GM10266 (cell line): ENCODE measurements at regions not wholly inside any gene's neighbourhood (a gene's known extent, or its start where the extent isn't known, plus 50 kb on each side); places are given as distances from the start of the nearest gene placed in this dataset.

Experiments
- DNase-seq: peaks from one replicate; pipeline ENCODE4 v3.0.0; 2012; ENCODE audit errors: extremely low spot score
- CTCF ChIP-seq: IDR thresholded peaks from 2 replicates; pipeline ENCODE4 v1.5.1; 2012; ENCODE audit warnings: mild to moderate bottlenecking, low read depth; ENCODE audit not compliant: control insufficient read depth, insufficient read depth; ENCODE audit errors: missing control alignments

- TF ChIP-seq CTCF = no peak
- DNase-seq = no peak
These were observed 52.1 kb upstream of the TSKU start for GRCh38 chr11:76730887-76731565.

DNA sequence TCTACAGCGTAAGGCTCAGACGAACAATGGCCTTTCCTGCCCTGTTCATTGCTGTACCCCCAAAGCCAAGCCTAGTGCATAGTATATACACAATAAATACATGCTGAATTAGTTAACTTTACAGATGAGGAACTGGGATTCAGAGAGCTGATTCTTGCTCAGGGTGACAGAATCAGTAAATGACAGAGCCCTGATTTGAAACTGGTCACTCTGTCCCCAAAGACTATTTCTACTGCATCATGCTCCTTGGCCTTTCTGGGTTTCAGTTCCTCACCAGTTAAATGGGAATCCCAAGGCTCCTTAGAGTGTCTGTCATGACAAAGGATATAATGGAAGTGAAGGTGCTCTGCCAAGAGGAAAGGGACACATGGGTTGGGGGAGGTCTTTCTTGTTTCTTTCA lies 50.5 kb upstream of the TSKU start:
- DNase-seq = no peak
- TF ChIP-seq CTCF = no peak
